HepG2 (cell line): ENCODE measurements at regions not wholly inside any gene's neighbourhood (a gene's known extent, or its start where the extent isn't known, plus 50 kb on each side); places are given as distances from the start of the nearest gene placed in this dataset.

Experiments used
- ATAC-seq: fragments of 200-7000 bp; cut with Tn5 transposase; 3 replicates; pipeline ENCODE4 v1.9.1; 2020; ENCODE audit warnings: mild to moderate bottlenecking, moderate library complexity
- BruUV-seq: library from RNA; stranded (reverse); fragments of 400-500 nt; replicated peaks from 2 replicates; lab custom pipeline; 2021; lab: Mats Ljungman, UMichigan
- CTCF ChIA-PET: fragments of 300-600 bp; formaldehyde crosslinking; extraction: SDS; loops from one replicate; lab custom pipeline; 2021; ENCODE audit warnings: low total read pairs, inconsistent platforms, low intra/inter-chr PET ratio; lab: Yijun Ruan, JAX
- POLR2A ChIA-PET: fragments of 350-600 bp; sonication (Branson Sonifier 250); formaldehyde crosslinking; loops from one replicate; lab custom pipeline; 2020; ENCODE audit warnings: antibody characterized with exemption, inconsistent platforms; lab: Yijun Ruan, JAX
- DNase-seq: peaks from one replicate; pipeline ENCODE4 v3.0.0-alpha.2; 2015; ENCODE audit warnings: low spot score
- FAIRE-seq: peaks from 3 replicates; lab custom pipeline; 2011; peaks lifted over from hg19 to GRCh38; lab: Jason Lieb, UNC
- H2AFZ ChIP-seq: one replicate; pipeline ENCODE4 v1.6.1; 2011; ENCODE audit warnings: low read length, inconsistent platforms
- H3K27ac ChIP-seq: fragments of 300-600 bp; 3 replicates; pipeline ENCODE4 v1.8.0; 2011; ENCODE audit warnings: mixed run types, mild to moderate bottlenecking, mixed read lengths, low read length, inconsistent platforms; ENCODE audit not compliant: insufficient read depth; ENCODE audit errors: extremely low read length
- H3K27me3 ChIP-seq, 2 experiments: fragments of 200-600 bp in 1 of 2; 2 replicates in 1 of 2; 3 replicates in 1 of 2; pipeline versions ENCODE4 v1.6.0 to v1.8.0; 2011; ENCODE audit warnings: low read length in 2 of 2, mild to moderate bottlenecking in 2 of 2, moderate library complexity in 2 of 2, inconsistent platforms in 1 of 2; ENCODE audit not compliant: insufficient read depth in 2 of 2, control insufficient read depth in 1 of 2
- H3K36me3 ChIP-seq, 2 experiments: fragments of 200-600 bp in 1 of 2; replicated peaks in 1 of 2; 2 replicates in 1 of 2; 3 replicates in 1 of 2; pipeline versions ENCODE4 v1.5.1 to v1.8.0; 2011; ENCODE audit warnings: low read length in 2 of 2, inconsistent platforms in 1 of 2; ENCODE audit not compliant: insufficient read depth in 2 of 2, control insufficient read depth in 1 of 2
- H3K4me1 ChIP-seq: 2 replicates; pipeline ENCODE4 v1.5.1; 2012; ENCODE audit warnings: low read length, inconsistent platforms; ENCODE audit not compliant: insufficient read depth
- H3K4me2 ChIP-seq: 2 replicates; pipeline ENCODE4 v1.6.0; 2011; ENCODE audit warnings: low read depth, low read length, inconsistent platforms
- H3K4me3 ChIP-seq, 3 experiments: fragments of 200-600 bp in 1 of 3; sonication (generic), shearing (Covaris generic) in 1 of 3; replicated peaks in 1 of 3; 2 replicates each; pipeline ENCODE4 v1.5.1; 2011 to 2016; ENCODE audit warnings: low read length in 3 of 3, inconsistent platforms in 2 of 3, low read depth in 2 of 3, mild to moderate bottlenecking in 2 of 3, control low read depth in 1 of 3, mixed read lengths in 1 of 3; ENCODE audit not compliant: insufficient read depth in 1 of 3
- H3K79me2 ChIP-seq: one replicate; pipeline ENCODE4 v1.6.1; 2011; ENCODE audit warnings: low read length, inconsistent platforms; ENCODE audit not compliant: insufficient read depth
- H3K9ac ChIP-seq: 2 replicates; pipeline ENCODE4 v1.6.0; 2011; ENCODE audit warnings: mild to moderate bottlenecking, low read depth, low read length, inconsistent platforms; ENCODE audit not compliant: insufficient read depth
- H3K9me3 ChIP-seq: 2 replicates; pipeline ENCODE4 v1.5.1; 2012; ENCODE audit warnings: mild to moderate bottlenecking, low read length
- H4K20me1 ChIP-seq: 2 replicates; pipeline ENCODE4 v1.6.0; 2011; ENCODE audit warnings: inconsistent platforms, mild to moderate bottlenecking, low read length, moderate library complexity; ENCODE audit not compliant: insufficient read depth
- BRF2 ChIP-seq: sonication (generic); formaldehyde crosslinking; IDR thresholded peaks from 2 replicates; pipeline ENCODE4 v1.8.1; 2022; ENCODE audit warnings: mild to moderate bottlenecking, missing genetic modification reagents
- CENPBD1 ChIP-seq: sonication (generic); formaldehyde crosslinking; IDR thresholded peaks from 2 replicates; pipeline ENCODE4 v1.8.0; 2022; ENCODE audit warnings: missing genetic modification reagents, low read depth, mild to moderate bottlenecking, borderline replicate concordance
- CSRNP1 ChIP-seq: sonication (generic); formaldehyde crosslinking; IDR thresholded peaks from 2 replicates; pipeline ENCODE4 v1.8.1; 2023; ENCODE audit warnings: mild to moderate bottlenecking, missing genetic modification reagents
- MAFF ChIP-seq: IDR thresholded peaks from 2 replicates; pipeline ENCODE4 v1.6.1; 2011; ENCODE audit warnings: low read depth, low read length, improper control_type of control experiment
- MNT ChIP-seq: fragments of 450-650 bp; IDR thresholded peaks from 2 replicates; pipeline ENCODE4 v1.6.1; 2016
- SSRP1 ChIP-seq: IDR thresholded peaks from 2 replicates; pipeline ENCODE4 v1.6.1; 2016; ENCODE audit warnings: control low read depth
- ZMAT5 ChIP-seq: sonication (generic); formaldehyde crosslinking; IDR thresholded peaks from 2 replicates; pipeline ENCODE4 v1.5.0; 2020; ENCODE audit warnings: mild to moderate bottlenecking, low read depth, missing genetic modification reagents, borderline replicate concordance
- ZNF318 ChIP-seq: sonication (generic); formaldehyde crosslinking; IDR thresholded peaks from 2 replicates; pipeline ENCODE4 v1.4.0; 2020; ENCODE audit warnings: mild to moderate bottlenecking, missing genetic modification reagents
- ZNF430 ChIP-seq: sonication (generic); formaldehyde crosslinking; IDR thresholded peaks from 2 replicates; pipeline ENCODE4 v1.9.0; 2021; ENCODE audit warnings: mild to moderate bottlenecking, missing genetic modification reagents
- ZNF431 ChIP-seq: sonication (generic); formaldehyde crosslinking; IDR thresholded peaks from 2 replicates; pipeline ENCODE4 v1.9.0; 2022; ENCODE audit warnings: missing genetic modification reagents, low read depth, mild to moderate bottlenecking, borderline replicate concordance
- ZNF652 ChIP-seq: IDR thresholded peaks from 2 replicates; pipeline ENCODE4 v1.6.1; 2016; ENCODE audit warnings: low read depth, borderline replicate concordance
- ZNF891 ChIP-seq: sonication (generic); formaldehyde crosslinking; IDR thresholded peaks from 2 replicates; pipeline ENCODE4 v1.5.0; 2020; ENCODE audit warnings: mild to moderate bottlenecking, missing genetic modification reagents
- in situ Hi-C: cut with HindIII; loops from 2 replicates; pipeline ENCODE4 v1.10.0; 2017; ENCODE audit warnings: low pct_unique_long_range_greater_than_20kb; ENCODE audit not compliant: extremely low pct_ligation_motif_present
- intact Hi-C: fragments of 100-400 bp; cut with micrococcal nuclease; formaldehyde crosslinking; loops from one replicate; pipeline ENCODE4 v1.10.0; 2022; ENCODE audit not compliant: unreplicated experiment

- no TSS peak for BruUV-seq
- FAIRE-seq (no peak), ATAC-seq (no peak), DNase-seq (no peak)
- ChIA-PET POLR2A (no interaction called here), CTCF (no interaction called here)
- Histone ChIP-seq H3K4me3 (no peak overlapping the region), H2AFZ (no peak overlapping the region), H3K4me2 (no peak overlapping the region), H3K4me1 (no peaks in the 10 kb centered on the region), H3K9ac (no peak overlapping the region), H3K9me3 (no peaks in the 10 kb centered on the region), H3K36me3 (no peaks in the 10 kb centered on the region), H3K27ac (no peak overlapping the region), H3K27me3 (peaks cover 0 to 11% of the 10 kb centered on the region in 2 experiments; a peak in 3 of 5 replicates), H4K20me1 (no peaks in the 10 kb centered on the region), H3K79me2 (no peaks in the 10 kb centered on the region)
- in situ Hi-C loops, result no loop called here
- intact Hi-C loops, result no loop called here
- TF ChIP-seq ZNF891 (no peak), ZNF431 (CRISPR knock-in tag) (no peak), ZMAT5 (CRISPR knock-in tag) (no peak), SSRP1 (CRISPR knock-in tag) (no peak), BRF2 (CRISPR knock-in tag) (no peak), ZNF430 (CRISPR knock-in tag) (no peak), MNT (no peak), ZNF652 (CRISPR knock-in tag) (no peak), ZNF318 (CRISPR knock-in tag) (no peak), CENPBD1 (CRISPR knock-in tag) (no peak), CSRNP1 (no peak), MAFF (no peak)
These were observed 118.3 kb upstream of the SERPIND1 start for GRCh38 chr22:20655623-20656022.
